ENCODE measurements at regions not wholly inside any gene's neighbourhood (a gene's known extent, or its start where the extent isn't known, plus 50 kb on each side); places are given as distances from the start of the nearest gene placed in this dataset.

DNA sequence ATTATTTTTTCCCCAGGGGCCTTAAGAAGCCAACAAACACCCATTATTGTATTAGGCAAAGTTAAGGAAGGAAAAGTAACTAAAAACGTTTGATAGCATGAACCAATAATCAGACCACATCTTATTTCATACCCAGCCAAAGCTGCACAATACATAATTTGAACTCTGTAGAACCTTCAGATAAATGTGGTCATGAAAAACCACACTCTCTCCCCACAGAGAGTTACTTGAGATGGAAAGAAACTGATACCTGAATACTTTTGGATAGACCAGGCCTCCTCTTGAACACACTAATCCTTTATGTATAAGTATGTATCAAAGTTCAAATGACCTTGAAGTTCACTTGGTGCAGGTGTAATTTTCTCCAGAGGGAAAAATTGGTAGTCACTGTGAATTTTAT lies 146.6 kb upstream of the FAM13C start:
- ChIA-PET CTCF (no interaction called here), POLR2A (no interaction called here)
- intact Hi-C loops (cut with micrococcal nuclease) = no loop called here
- H3K4me3 ChIP-seq (ENCODE audit: low read length) = no peak overlapping the region
- H3K4me1 ChIP-seq (ENCODE audit: control insufficient read depth in 2 of 2, insufficient read depth in 2 of 2, low read length in 2 of 2) = no peaks in the 10 kb centered on the region
- DNase-seq (no peak), ATAC-seq (no peak)
- no peaks in the 10 kb centered on the region for H3K9me3 ChIP-seq (ENCODE audit: control insufficient read depth in 2 of 3, low read length in 3 of 3)
- Mint-ChIP-seq H3K9me3 (no peaks in the 10 kb centered on the region), H3K27ac (no peak overlapping the region), H3K36me3 (no peaks in the 10 kb centered on the region), H3K4me1 (no peaks in the 10 kb centered on the region), H3K27me3 (peaks cover 0 to 6% (median 3%) of the 10 kb centered on the region in 5 donors), H3K4me3 (no peak overlapping the region)
- no peaks in the 10 kb centered on the region for H3K36me3 ChIP-seq (ENCODE audit: control insufficient read depth in 2 of 3, insufficient read depth in 3 of 3, low read length in 3 of 3)
- H3K27me3 ChIP-seq (ENCODE audit: control insufficient read depth in 2 of 2, insufficient read depth in 2 of 2, low read length in 2 of 2) = no peaks in the 10 kb centered on the region
- no peak overlapping the region for H3K27ac ChIP-seq (ENCODE audit: low read depth, low read length)

DNA sequence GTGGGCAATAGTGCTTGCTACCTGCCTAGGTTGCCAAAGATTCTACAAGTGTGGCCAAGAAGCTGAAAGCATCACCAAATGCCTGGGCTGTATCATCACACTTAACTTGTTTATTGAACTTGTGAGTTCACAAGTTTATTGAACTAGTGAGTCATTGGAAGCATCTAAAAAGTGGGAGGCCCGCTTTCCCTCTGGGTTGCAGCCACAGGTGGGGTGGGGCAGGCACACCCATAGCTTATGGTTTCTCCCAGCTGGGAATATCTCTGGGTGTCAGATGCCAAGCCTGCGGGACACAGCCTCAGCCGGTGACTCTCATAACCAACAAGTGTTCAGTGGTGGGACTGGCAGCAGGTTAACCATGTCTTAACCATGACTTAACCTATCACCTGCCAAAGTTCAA lies 145.9 kb upstream of the FAM13C start:
- Mint-ChIP-seq H3K9me3 (no peaks in the 10 kb centered on the region), H3K27me3 (peaks cover 0 to 6% (median 3%) of the 10 kb centered on the region in 5 donors), H3K36me3 (no peaks in the 10 kb centered on the region), H3K4me1 (no peaks in the 10 kb centered on the region), H3K27ac (no peak overlapping the region), H3K4me3 (no peak overlapping the region)
- H3K9me3 ChIP-seq (ENCODE audit: control insufficient read depth in 2 of 3, low read length in 3 of 3) = no peaks in the 10 kb centered on the region
- no peak overlapping the region for H3K4me3 ChIP-seq (ENCODE audit: low read length)
- CTCF ChIA-PET = no interaction called here
- POLR2A ChIA-PET = no interaction called here
- H3K27me3 ChIP-seq (ENCODE audit: control insufficient read depth in 2 of 2, insufficient read depth in 2 of 2, low read length in 2 of 2) = no peaks in the 10 kb centered on the region
- ATAC-seq (no peak), DNase-seq (no peak)
- no peak overlapping the region for H3K27ac ChIP-seq (ENCODE audit: low read depth, low read length)
- no peaks in the 10 kb centered on the region for H3K4me1 ChIP-seq (ENCODE audit: control insufficient read depth in 2 of 2, insufficient read depth in 2 of 2, low read length in 2 of 2)
- H3K36me3 ChIP-seq (ENCODE audit: control insufficient read depth in 2 of 3, insufficient read depth in 3 of 3, low read length in 3 of 3) = no peaks in the 10 kb centered on the region
- intact Hi-C loops (cut with micrococcal nuclease) = no loop called here

DNA sequence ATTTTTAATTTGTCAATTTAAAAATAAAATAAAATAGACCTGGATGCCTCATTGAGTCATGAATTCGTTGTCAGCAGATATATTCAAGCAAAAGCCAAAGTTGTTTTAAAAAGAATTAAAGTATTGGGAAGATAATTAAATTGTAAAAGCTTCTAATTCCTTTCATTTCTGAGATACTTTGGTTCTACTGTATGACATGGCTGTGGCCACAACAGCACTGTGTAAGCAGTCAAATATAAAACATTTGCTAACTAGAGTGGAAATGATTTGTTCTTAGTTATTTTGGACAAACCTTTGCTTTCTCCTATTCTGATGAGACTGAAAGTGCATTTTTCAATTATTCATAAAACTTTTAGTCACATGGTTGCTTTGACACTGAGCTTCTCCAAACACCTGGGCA lies 143.6 kb upstream of the FAM13C start:
- H3K9me3 Mint-ChIP-seq = peaks cover 0 to 1% (median 0%) of the 10 kb centered on the region in 11 donors
- CTCF ChIA-PET = no interaction called here

DNA sequence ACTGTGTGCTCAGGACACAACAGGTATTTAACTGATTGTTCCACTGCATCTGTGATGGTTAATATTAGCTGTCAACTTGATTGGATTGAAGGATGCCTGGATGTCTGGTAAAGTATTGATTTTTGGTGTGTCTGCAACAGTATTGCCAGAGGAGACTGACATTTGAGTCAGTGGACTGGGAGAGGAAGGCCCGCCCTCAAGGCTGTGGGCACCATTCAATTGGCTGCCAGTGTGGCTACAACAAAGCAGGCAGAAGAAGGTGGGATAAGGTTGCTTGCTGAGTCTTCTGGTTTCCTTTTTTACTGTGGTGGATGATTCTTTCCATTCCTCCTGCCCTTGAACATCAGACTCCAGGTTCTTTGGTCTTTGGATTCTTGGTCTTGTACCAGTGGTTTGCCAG lies 137.1 kb upstream of the FAM13C start:
- no peak overlapping the region for H3K27ac Mint-ChIP-seq
- ATAC-seq (no peak), DNase-seq (no peak)
- Histone ChIP-seq H3K36me3 (ENCODE audit: control insufficient read depth in 2 of 3, insufficient read depth in 3 of 3, low read length in 3 of 3) (no peaks in the 10 kb centered on the region), H3K4me1 (ENCODE audit: control insufficient read depth in 2 of 2, insufficient read depth in 2 of 2, low read length in 2 of 2) (no peaks in the 10 kb centered on the region), H3K27ac (ENCODE audit: low read depth, low read length) (no peak overlapping the region), H3K27me3 (ENCODE audit: control insufficient read depth in 2 of 2, insufficient read depth in 2 of 2, low read length in 2 of 2) (no peaks in the 10 kb centered on the region), H3K4me3 (ENCODE audit: low read length) (no peak overlapping the region), H3K9me3 (ENCODE audit: control insufficient read depth in 2 of 3, low read length in 3 of 3) (peaks cover 0 to 14% (median 0%) of the 10 kb centered on the region in 3 experiments)
- H3K36me3 Mint-ChIP-seq = peaks cover 0 to 5% (median 0%) of the 10 kb centered on the region in 5 donors
- CTCF ChIA-PET = no interaction called here
- H3K27me3 Mint-ChIP-seq = peaks cover 0 to 5% (median 0%) of the 10 kb centered on the region in 5 donors
- intact Hi-C loops (cut with micrococcal nuclease) = no loop called here
- H3K9me3 Mint-ChIP-seq = peaks cover 2 to 30% (median 18%) of the 10 kb centered on the region in 11 donors
- POLR2A ChIA-PET = no interaction called here
- no peaks in the 10 kb centered on the region for H3K4me1 Mint-ChIP-seq
- H3K4me3 Mint-ChIP-seq = no peak overlapping the region

More for the DNA sequence above, 143.6 kb upstream of the FAM13C start:
- Mint-ChIP-seq H3K36me3 (no peaks in the 10 kb centered on the region), H3K4me1 (no peaks in the 10 kb centered on the region), H3K27ac (no peak overlapping the region), H3K27me3 (no peaks in the 10 kb centered on the region), H3K4me3 (no peak overlapping the region)
- ATAC-seq = no peak
- no peak overlapping the region for H3K27ac ChIP-seq (ENCODE audit: low read depth, low read length)
- intact Hi-C loops (cut with micrococcal nuclease) = no loop called here
- no peaks in the 10 kb centered on the region for H3K36me3 ChIP-seq (ENCODE audit: control insufficient read depth in 2 of 3, insufficient read depth in 3 of 3, low read length in 3 of 3)
- no peaks in the 10 kb centered on the region for H3K9me3 ChIP-seq (ENCODE audit: control insufficient read depth in 2 of 3, low read length in 3 of 3)
- H3K4me3 ChIP-seq (ENCODE audit: low read length) = no peak overlapping the region
- no peaks in the 10 kb centered on the region for H3K4me1 ChIP-seq (ENCODE audit: control insufficient read depth in 2 of 2, insufficient read depth in 2 of 2, low read length in 2 of 2)
- POLR2A ChIA-PET = no interaction called here
- no peak for DNase-seq
- H3K27me3 ChIP-seq (ENCODE audit: control insufficient read depth in 2 of 2, insufficient read depth in 2 of 2, low read length in 2 of 2) = no peaks in the 10 kb centered on the region

DNA sequence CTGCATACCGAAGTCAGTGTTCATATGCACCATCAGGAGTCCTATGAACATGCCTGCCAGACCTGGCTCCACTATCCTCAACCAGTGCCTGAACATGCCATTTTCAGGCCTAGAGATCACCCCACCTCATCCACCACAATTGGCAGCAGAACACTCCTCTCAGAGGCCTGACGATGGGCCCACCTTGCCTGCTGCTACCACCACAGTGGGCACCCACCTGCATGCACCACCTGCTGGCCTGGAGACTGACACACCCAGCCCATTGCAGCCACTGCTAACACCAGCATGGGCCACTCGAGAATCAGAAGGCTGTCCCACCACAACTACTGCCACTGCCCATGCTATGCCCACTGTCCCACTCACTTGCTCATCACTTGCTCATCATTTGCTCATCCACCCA lies 130.7 kb upstream of the FAM13C start:
- ChIA-PET CTCF (no interaction called here), POLR2A (no interaction called here)
- no peak overlapping the region for H3K27ac ChIP-seq (ENCODE audit: low read depth, low read length)
- Mint-ChIP-seq H3K9me3 (peaks cover 8 to 47% (median 23%) of the 10 kb centered on the region in 11 donors), H3K27me3 (no peaks in the 10 kb centered on the region), H3K4me3 (no peak overlapping the region), H3K36me3 (peaks cover 0 to 11% (median 0%) of the 10 kb centered on the region in 5 donors), H3K27ac (no peak overlapping the region), H3K4me1 (peaks cover 0 to 5% (median 0%) of the 10 kb centered on the region in 7 donors)
- ATAC-seq = no peak
- no peak overlapping the region for H3K4me3 ChIP-seq (ENCODE audit: low read length)
- DNase-seq = no peak
- H3K36me3 ChIP-seq (ENCODE audit: control insufficient read depth in 2 of 3, insufficient read depth in 3 of 3, low read length in 3 of 3) = no peaks in the 10 kb centered on the region
- no peaks in the 10 kb centered on the region for H3K4me1 ChIP-seq (ENCODE audit: control insufficient read depth in 2 of 2, insufficient read depth in 2 of 2, low read length in 2 of 2)
- intact Hi-C loops (cut with micrococcal nuclease) = no loop called here
- H3K9me3 ChIP-seq (ENCODE audit: control insufficient read depth in 2 of 3, low read length in 3 of 3) = peaks cover 0 to 14% (median 0%) of the 10 kb centered on the region in 3 experiments
- H3K27me3 ChIP-seq (ENCODE audit: control insufficient read depth in 2 of 2, insufficient read depth in 2 of 2, low read length in 2 of 2) = no peaks in the 10 kb centered on the region

DNA sequence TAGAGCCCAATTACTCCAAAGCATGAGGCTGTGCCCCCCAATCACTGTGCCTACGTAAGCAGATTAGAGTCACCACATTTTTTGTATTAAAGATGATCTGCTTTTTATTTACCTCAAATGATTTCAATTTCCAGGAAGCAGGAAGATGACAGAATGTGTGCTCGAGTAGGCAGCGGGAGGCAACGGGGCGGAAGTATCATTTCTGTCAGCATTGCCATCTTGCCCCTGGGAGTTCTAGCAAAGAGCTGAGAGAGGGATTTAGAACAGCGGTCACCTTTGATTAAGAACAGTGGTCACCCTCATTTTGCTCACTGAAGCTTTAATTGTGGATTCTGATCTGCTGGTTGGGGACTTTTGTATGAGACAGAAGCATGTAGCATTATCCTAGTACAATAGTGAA lies 117.1 kb upstream of the FAM13C start:
- no peak for ATAC-seq
- Mint-ChIP-seq H3K4me3 (no peak overlapping the region), H3K4me1 (no peaks in the 10 kb centered on the region), H3K27me3 (no peaks in the 10 kb centered on the region), H3K27ac (no peak overlapping the region), H3K9me3 (peaks cover 0 to 10% (median 5%) of the 10 kb centered on the region in 11 donors), H3K36me3 (no peaks in the 10 kb centered on the region)
- H3K9me3 ChIP-seq (ENCODE audit: control insufficient read depth in 2 of 3, low read length in 3 of 3) = no peaks in the 10 kb centered on the region
- intact Hi-C loops (cut with micrococcal nuclease) = no loop called here
- H3K4me1 ChIP-seq (ENCODE audit: control insufficient read depth in 2 of 2, insufficient read depth in 2 of 2, low read length in 2 of 2) = no peaks in the 10 kb centered on the region
- ChIA-PET CTCF (no interaction called here), POLR2A (no interaction called here)
- H3K27me3 ChIP-seq (ENCODE audit: control insufficient read depth in 2 of 2, insufficient read depth in 2 of 2, low read length in 2 of 2) = no peaks in the 10 kb centered on the region
- H3K4me3 ChIP-seq (ENCODE audit: low read length) = no peak overlapping the region
- no peaks in the 10 kb centered on the region for H3K36me3 ChIP-seq (ENCODE audit: control insufficient read depth in 2 of 3, insufficient read depth in 3 of 3, low read length in 3 of 3)
- DNase-seq = no peak
- no peak overlapping the region for H3K27ac ChIP-seq (ENCODE audit: low read depth, low read length)

DNA sequence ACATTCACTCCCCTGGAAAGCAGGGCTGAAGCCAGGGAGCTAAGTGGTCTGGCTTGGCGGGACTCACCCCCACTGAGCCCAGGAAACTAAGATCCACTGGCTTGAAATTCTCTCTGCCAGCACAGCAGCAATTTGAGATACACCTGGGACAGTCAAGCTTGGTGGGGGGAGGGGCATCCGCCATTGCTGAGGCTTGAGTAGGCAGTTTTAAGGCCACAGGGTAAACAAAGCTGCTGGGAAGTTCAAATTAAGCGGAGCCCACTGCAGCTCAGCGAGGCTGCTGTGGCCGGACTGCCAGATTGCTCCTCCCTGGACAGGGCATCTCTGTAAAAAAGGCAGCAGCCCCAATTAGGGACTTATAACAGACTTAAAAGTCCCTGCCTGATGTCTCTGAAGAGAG lies 108.2 kb upstream of the FAM13C start:
- Histone ChIP-seq H3K27me3 (ENCODE audit: control insufficient read depth in 2 of 2, insufficient read depth in 2 of 2, low read length in 2 of 2) (no peaks in the 10 kb centered on the region), H3K27ac (ENCODE audit: low read depth, low read length) (no peak overlapping the region), H3K4me3 (ENCODE audit: low read length) (no peak overlapping the region), H3K4me1 (ENCODE audit: control insufficient read depth in 2 of 2, insufficient read depth in 2 of 2, low read length in 2 of 2) (no peaks in the 10 kb centered on the region), H3K9me3 (ENCODE audit: control insufficient read depth in 2 of 3, low read length in 3 of 3) (no peaks in the 10 kb centered on the region), H3K36me3 (ENCODE audit: control insufficient read depth in 2 of 3, insufficient read depth in 3 of 3, low read length in 3 of 3) (no peaks in the 10 kb centered on the region)
- peaks cover 0 to 4% (median 0%) of the 10 kb centered on the region in 5 donors for H3K36me3 Mint-ChIP-seq
- no peak overlapping the region for H3K27ac Mint-ChIP-seq
- H3K4me1 Mint-ChIP-seq = no peaks in the 10 kb centered on the region
- ChIA-PET POLR2A (no interaction called here), CTCF (no interaction called here)
- H3K27me3 Mint-ChIP-seq = no peaks in the 10 kb centered on the region
- H3K9me3 Mint-ChIP-seq = peaks cover 2 to 29% (median 5%) of the 10 kb centered on the region in 11 donors
- DNase-seq = no peak
- no peak for ATAC-seq
- H3K4me3 Mint-ChIP-seq = no peak overlapping the region
- intact Hi-C loops (cut with micrococcal nuclease) = no loop called here

Measured in naive thymus-derived CD4-positive, alpha-beta T cell (primary cell).